ENCODE measurements at regions not wholly inside any gene's neighbourhood (a gene's known extent, or its start where the extent isn't known, plus 50 kb on each side); places are given as distances from the start of the nearest gene placed in this dataset.
"Not testable (repeated sequence)": the region's sequence is repeated elsewhere in the genome, so short reads cannot be mapped to it uniquely, and the experiment has no call there.

- no peak overlapping the region for H3K4me3 ChIP-seq
- intact Hi-C loops (cut with DNase I) = no loop called here
- no peaks in the 10 kb centered on the region for H3K36me3 ChIP-seq
- H3K9me3 ChIP-seq = no peaks in the 10 kb centered on the region
- no peak overlapping the region for H3K27ac ChIP-seq
- DNase-seq (no peak), ATAC-seq (no peak)
- no peaks in the 10 kb centered on the region for H3K4me1 ChIP-seq
- peaks cover 0 to 66% (median 17%) of the 10 kb centered on the region in 7 donors for H3K27me3 ChIP-seq
- no peak for TF ChIP-seq CTCF (IDR thresholded peaks at IDR 0.05)
- 91 to 97% methylated on average over 4 of the region's 4 CpGs for WGBS, 2 donors
Measured at GRCh38 chr12:131647667-131648066, 63.2 kb upstream of the SFSWAP start.

- H3K36me3 ChIP-seq; H3K27ac ChIP-seq; DNase-seq; H3K9me3 ChIP-seq; ATAC-seq; intact Hi-C loops (cut with DNase I); H3K4me3 ChIP-seq; H3K4me1 ChIP-seq: not testable (repeated sequence)
- 72 to 77% methylated on average over 6 to 9 of the region's 13 CpGs for WGBS, 2 donors
- peaks cover 0 to 38% (median 13%) of the 10 kb centered on the region in 7 donors for H3K27me3 ChIP-seq
Measured at GRCh38 chr12:131655469-131656174, 55.3 kb upstream of the SFSWAP start.

- H3K4me1 ChIP-seq; DNase-seq; H3K9me3 ChIP-seq; intact Hi-C loops (cut with DNase I); ATAC-seq; H3K36me3 ChIP-seq; H3K4me3 ChIP-seq; H3K27ac ChIP-seq: not testable (repeated sequence)
- 80 to 89% methylated on average over 4 to 5 of the region's 5 CpGs for WGBS, 2 donors
- peaks cover 0 to 27% (median 13%) of the 10 kb centered on the region in 7 donors for H3K27me3 ChIP-seq
Measured at GRCh38 chr12:131656796-131657195, 54.1 kb upstream of the SFSWAP start.

GRCh38 chr12:131658605-131659004 is 52.3 kb upstream of the SFSWAP start:
- DNase-seq; ATAC-seq; intact Hi-C loops (cut with DNase I): not testable (repeated sequence)

GRCh38 chr12:131659484-131659883 is 51.4 kb upstream of the SFSWAP start:
- H3K9me3 ChIP-seq; H3K36me3 ChIP-seq; H3K4me1 ChIP-seq; H3K4me3 ChIP-seq; H3K27ac ChIP-seq; intact Hi-C loops (cut with DNase I); DNase-seq: not testable (repeated sequence)
- WGBS, 2 donors = 50 to 80% methylated on average over 4 to 8 of the region's 8 CpGs
- ATAC-seq = peak in 1 of 8 donors; percentile 24
- peaks cover 0 to 27% (median 13%) of the 10 kb centered on the region in 7 donors for H3K27me3 ChIP-seq

More at GRCh38 chr12:131658605-131659004, 52.3 kb upstream of the SFSWAP start:
- H3K27ac ChIP-seq, H3K4me1 ChIP-seq, H3K4me3 ChIP-seq, H3K36me3 ChIP-seq, H3K9me3 ChIP-seq: not testable (repeated sequence)
- peaks cover 0 to 27% (median 13%) of the 10 kb centered on the region in 7 donors for H3K27me3 ChIP-seq
- 72 to 74% methylated on average over 6 of the region's 8 CpGs for WGBS, 2 donors

- not testable (repeated sequence) for H3K4me1 ChIP-seq, H3K9me3 ChIP-seq, H3K36me3 ChIP-seq, H3K27ac ChIP-seq, ATAC-seq, H3K4me3 ChIP-seq
- intact Hi-C loops (cut with DNase I) = loop anchor here in 2 of 10 donors (10.0 kb wide), 1 partner anchor 365 kb away; no protein-coding TSS in a partner anchor
- DNase-seq = peak in 1 of 2 donors; percentile 2
- H3K27me3 ChIP-seq = peaks cover 0 to 27% (median 13%) of the 10 kb centered on the region in 7 donors
- 77 to 84% methylated on average over 7 of the region's 7 CpGs for WGBS, 2 donors
Measured at GRCh38 chr12:131659976-131660375, 50.9 kb upstream of the SFSWAP start.

GRCh38 chr12:131660401-131660800 is 50.5 kb upstream of the SFSWAP start:
- not testable (repeated sequence) for H3K27ac ChIP-seq, H3K4me3 ChIP-seq, H3K9me3 ChIP-seq, H3K36me3 ChIP-seq, H3K4me1 ChIP-seq, DNase-seq
- 92% methylated on average over 10 of the region's 12 CpGs for WGBS, 2 donors
- intact Hi-C loops (cut with DNase I) = loop anchor here in 2 of 10 donors (10.0 kb wide), 1 partner anchor 366 kb away; no protein-coding TSS in a partner anchor
- ATAC-seq = peak in 2 of 8 donors; percentile 20 to 31
- H3K27me3 ChIP-seq = peaks cover 0 to 26% (median 13%) of the 10 kb centered on the region in 7 donors
